NCI-H2227 (cell line): ENCODE measurements at regions not wholly inside any gene's neighbourhood (a gene's known extent, or its start where the extent isn't known, plus 50 kb on each side); places are given as distances from the start of the nearest gene placed in this dataset.
A peak's percentile ranks its signal among the peaks of the same experiment; 100 is the strongest.
"Not testable (repeated sequence)": the region's sequence is repeated elsewhere in the genome, so short reads cannot be mapped to it uniquely, and the experiment has no call there.

Source experiments
- DNase-seq: peaks from one replicate; lab custom pipeline; 2025; ENCODE audit not compliant: unreplicated experiment; lab: John Stamatoyannopoulos, UW

- no peak for DNase-seq
Observed at GRCh38 chr6:27178860-27179259, 68.6 kb upstream of the PRSS16 start.

GRCh38 chr6:27183060-27183832 is 64.3 kb upstream of the PRSS16 start:
- DNase-seq: no peak

- no peak for DNase-seq
Observed at GRCh38 chr6:27187231-27188060, 60.1 kb upstream of the PRSS16 start.

GRCh38 chr6:27188061-27188884 is 59.2 kb upstream of the PRSS16 start:
- DNase-seq: peak; percentile 53

GRCh38 chr6:27188885-27189418 is 58.5 kb upstream of the PRSS16 start:
- DNase-seq: peak; percentile 85

GRCh38 chr6:27190126-27190525 is 57.4 kb upstream of the PRSS16 start:
- DNase-seq: no peak

- DNase-seq: not testable (repeated sequence)
Observed at GRCh38 chr6:27194453-27194852, 53.0 kb upstream of the PRSS16 start.

GRCh38 chr6:27195547-27195946 is 52.0 kb upstream of the PRSS16 start:
- DNase-seq: not testable (repeated sequence)
